NCI-H345 (cell line): ENCODE measurements at regions not wholly inside any gene's neighbourhood (a gene's known extent, or its start where the extent isn't known, plus 50 kb on each side); places are given as distances from the start of the nearest gene placed in this dataset.
A peak's percentile ranks its signal among the peaks of the same experiment; 100 is the strongest.

Experiments
- DNase-seq: peaks from one replicate; lab custom pipeline; 2025; lab: John Stamatoyannopoulos, UW

- DNase-seq: no peak
Observed at GRCh38 chr4:104418286-104418685, 76.4 kb downstream of the CXXC4 start.

GRCh38 chr4:104417357-104417882, 77.3 kb downstream of the CXXC4 start:
- DNase-seq: no peak

- DNase-seq: no peak
Observed at GRCh38 chr4:104416725-104417356, 77.9 kb downstream of the CXXC4 start.

GRCh38 chr4:104413487-104413886, 81.2 kb downstream of the CXXC4 start:
- DNase-seq: no peak

GRCh38 chr4:104412344-104412743, 82.3 kb downstream of the CXXC4 start:
- DNase-seq: no peak

GRCh38 chr4:104411502-104411901, 83.2 kb downstream of the CXXC4 start:
- no peak for DNase-seq

- DNase-seq: no peak
Observed at GRCh38 chr4:104408878-104409277, 85.8 kb downstream of the CXXC4 start.

GRCh38 chr4:104404361-104404760, 90.3 kb downstream of the CXXC4 start:
- DNase-seq: no peak

- peak; percentile 9 for DNase-seq
Observed at GRCh38 chr4:104395168-104395614, 99.5 kb downstream of the CXXC4 start.

GRCh38 chr4:104394406-104395167, 100.1 kb downstream of the CXXC4 start:
- DNase-seq: peak; percentile 34

- DNase-seq: no peak
Observed at GRCh38 chr4:104393655-104394324, 100.9 kb downstream of the CXXC4 start.

GRCh38 chr4:104385713-104386112, 109.0 kb downstream of the CXXC4 start:
- DNase-seq: no peak

GRCh38 chr4:104382961-104383360, 111.7 kb downstream of the CXXC4 start:
- DNase-seq: no peak

- no peak for DNase-seq
Observed at GRCh38 chr4:104381729-104382128, 113.0 kb downstream of the CXXC4 start.

GRCh38 chr4:104365618-104366017, 129.1 kb downstream of the CXXC4 start:
- no peak for DNase-seq

GRCh38 chr4:104353481-104353880, 141.2 kb downstream of the CXXC4 start:
- DNase-seq: no peak

GRCh38 chr4:104352211-104352610, 142.5 kb downstream of the CXXC4 start:
- DNase-seq: no peak

- DNase-seq: no peak
Observed at GRCh38 chr4:104351706-104352105, 143.0 kb downstream of the CXXC4 start.

- DNase-seq: no peak
Observed at GRCh38 chr4:104345598-104346242, 149.0 kb downstream of the CXXC4 start.

- no peak for DNase-seq
Observed at GRCh38 chr4:104344342-104344980, 150.2 kb downstream of the CXXC4 start.

GRCh38 chr4:104334410-104334809, 160.3 kb downstream of the CXXC4 start:
- DNase-seq: no peak
